H9 (cell line): ENCODE measurements at regions not wholly inside any gene's neighbourhood (a gene's known extent, or its start where the extent isn't known, plus 50 kb on each side); places are given as distances from the start of the nearest gene placed in this dataset.

Experiments
- DNase-seq: peaks from one replicate; pipeline ENCODE4 v3.0.0-alpha.2; 2017
- H2AFZ ChIP-seq: one replicate; pipeline ENCODE4 v1.6.1; 2013; ENCODE audit warnings: mild to moderate bottlenecking, low read length, control low read depth, moderate library complexity
- H2AK5ac ChIP-seq: 2 replicates; pipeline ENCODE4 v1.6.1; 2013; ENCODE audit warnings: low read length, control low read depth, mixed read lengths; ENCODE audit not compliant: insufficient read length
- H2BK120ac ChIP-seq: one replicate; pipeline ENCODE4 v1.6.1; 2013; ENCODE audit warnings: low read depth, mild to moderate bottlenecking, low read length, control low read depth, inconsistent platforms; ENCODE audit not compliant: poor library complexity, severe bottlenecking
- H2BK12ac ChIP-seq: 2 replicates; pipeline ENCODE4 v1.6.1; 2013; ENCODE audit warnings: low read length, control low read depth, mixed read lengths, low read depth; ENCODE audit not compliant: insufficient read length
- H2BK15ac ChIP-seq: 2 replicates; pipeline ENCODE4 v1.6.1; 2013; ENCODE audit warnings: low read depth, low read length, control low read depth
- H2BK20ac ChIP-seq: one replicate; pipeline ENCODE4 v1.6.1; 2013; ENCODE audit warnings: low read depth, mild to moderate bottlenecking, low read length, control low read depth, inconsistent platforms; ENCODE audit not compliant: poor library complexity, severe bottlenecking
- H2BK5ac ChIP-seq: 2 replicates; pipeline ENCODE4 v1.6.1; 2013; ENCODE audit warnings: low read length, control low read depth, mixed read lengths; ENCODE audit not compliant: insufficient read length
- H3K14ac ChIP-seq: 2 replicates; pipeline ENCODE4 v1.6.1; 2013; ENCODE audit warnings: low read length, control low read depth; ENCODE audit not compliant: insufficient read depth
- H3K18ac ChIP-seq: 2 replicates; pipeline ENCODE4 v1.6.1; 2013; ENCODE audit warnings: low read depth, mild to moderate bottlenecking, mixed read lengths, low read length, control low read depth; ENCODE audit not compliant: insufficient read length
- H3K23ac ChIP-seq: 2 replicates; pipeline ENCODE4 v1.6.1; 2013; ENCODE audit warnings: low read length, control low read depth, mixed read lengths, low read depth; ENCODE audit not compliant: insufficient read length
- H3K23me2 ChIP-seq: 2 replicates; pipeline ENCODE4 v1.6.1; 2013; ENCODE audit warnings: low read depth, mild to moderate bottlenecking, mixed read lengths, low read length, control low read depth; ENCODE audit not compliant: insufficient read length, poor library complexity, severe bottlenecking
- H3K27ac ChIP-seq: 2 replicates; pipeline ENCODE4 v1.5.1; 2013; ENCODE audit warnings: low read length, control low read depth, mixed read lengths, low read depth; ENCODE audit not compliant: insufficient read length
- H3K27me3 ChIP-seq: 2 replicates; pipeline ENCODE4 v1.6.1; 2013; ENCODE audit warnings: low read length, control low read depth, inconsistent platforms; ENCODE audit not compliant: insufficient read depth
- H3K4ac ChIP-seq: 2 replicates; pipeline ENCODE4 v1.6.1; 2013; ENCODE audit warnings: low read depth, mild to moderate bottlenecking, control low read depth, inconsistent platforms, low read length, moderate library complexity
- H3K4me1 ChIP-seq: 2 replicates; pipeline ENCODE4 v1.6.1; 2013; ENCODE audit warnings: low read length, control low read depth, inconsistent platforms; ENCODE audit not compliant: insufficient read depth
- H3K4me2 ChIP-seq: 2 replicates; pipeline ENCODE4 v1.6.1; 2013; ENCODE audit warnings: low read length, control low read depth, mixed read lengths; ENCODE audit not compliant: insufficient read length, insufficient read depth
- H3K56ac ChIP-seq: 2 replicates; pipeline ENCODE4 v1.6.1; 2013; ENCODE audit warnings: low read depth, mild to moderate bottlenecking, mixed read lengths, low read length, control low read depth; ENCODE audit not compliant: insufficient read length
- H3K79me1 ChIP-seq: 2 replicates; pipeline ENCODE4 v1.6.1; 2013; ENCODE audit warnings: low read depth, mild to moderate bottlenecking, moderate library complexity, low read length, control low read depth, inconsistent platforms; ENCODE audit not compliant: insufficient read depth, poor library complexity, severe bottlenecking
- H3K79me2 ChIP-seq: 2 replicates; pipeline ENCODE4 v1.6.1; 2013; ENCODE audit warnings: low read length, control low read depth, inconsistent platforms; ENCODE audit not compliant: insufficient read depth
- H3K9ac ChIP-seq: 2 replicates; pipeline ENCODE4 v1.6.1; 2013; ENCODE audit warnings: low read length, control low read depth, mixed read lengths; ENCODE audit not compliant: insufficient read length; ENCODE audit errors: extremely low read depth
- H3K9me3 ChIP-seq: one replicate; pipeline ENCODE4 v1.6.1; 2013; ENCODE audit warnings: low read depth, low read length, inconsistent platforms; ENCODE audit not compliant: control insufficient read depth
- H3T11ph ChIP-seq: one replicate; pipeline ENCODE4 v1.6.1; 2013; ENCODE audit warnings: mild to moderate bottlenecking, low read length, control low read depth, inconsistent platforms
- H4K20me1 ChIP-seq: one replicate; pipeline ENCODE4 v1.6.1; 2013; ENCODE audit not compliant: control insufficient read depth, insufficient read length, insufficient read depth
- H4K5ac ChIP-seq: 2 replicates; pipeline ENCODE4 v1.6.1; 2013; ENCODE audit warnings: low read depth, mild to moderate bottlenecking, mixed read lengths, low read length, control low read depth; ENCODE audit not compliant: insufficient read length
- H4K8ac ChIP-seq: replicated peaks from 2 replicates; pipeline ENCODE4 v1.6.1; 2013; ENCODE audit warnings: low read length, control low read depth, mixed read lengths, low read depth; ENCODE audit not compliant: insufficient read length
- H4K91ac ChIP-seq: 2 replicates; pipeline ENCODE4 v1.6.1; 2013; ENCODE audit warnings: low read depth, mild to moderate bottlenecking, moderate library complexity, mixed read lengths, low read length, control low read depth; ENCODE audit not compliant: insufficient read length
- H3K27ac Mint-ChIP-seq, 3 experiments: 2 replicates in 2 of 3; 3 replicates in 1 of 3; pipeline ENCODE4 v1.8.0; 2020 to 2021; ENCODE audit warnings: mixed read lengths in 3 of 3, mild to moderate bottlenecking in 1 of 3, moderate library complexity in 1 of 3
- H3K27me3 Mint-ChIP-seq: 2 replicates; pipeline ENCODE4 v1.8.0; 2021; ENCODE audit warnings: low read depth, mild to moderate bottlenecking, moderate library complexity, mixed read lengths
- H3K36me3 Mint-ChIP-seq, 3 experiments: 2 replicates in 2 of 3; 3 replicates in 1 of 3; pipeline ENCODE4 v1.8.0; 2020 to 2021; ENCODE audit warnings: low read depth in 3 of 3, mixed read lengths in 3 of 3; ENCODE audit not compliant: insufficient read depth in 1 of 3
- H3K4me1 Mint-ChIP-seq, 2 experiments: 2 replicates each; pipeline ENCODE4 v1.8.0; 2020; ENCODE audit warnings: mixed read lengths in 2 of 2
- H3K4me3 Mint-ChIP-seq, 2 experiments: 2 replicates in 1 of 2; 3 replicates in 1 of 2; pipeline ENCODE4 v1.8.0; 2020 to 2021; ENCODE audit warnings: mild to moderate bottlenecking in 2 of 2, mixed read lengths in 2 of 2, moderate library complexity in 1 of 2
- H3K9me3 Mint-ChIP-seq, 2 experiments: 2 replicates in 1 of 2; 3 replicates in 1 of 2; pipeline ENCODE4 v1.8.0; 2020; ENCODE audit warnings: mild to moderate bottlenecking in 2 of 2, mixed read lengths in 2 of 2, moderate library complexity in 1 of 2
- CTCF ChIP-seq: fragments of 200-600 bp; sonication (generic); conservative IDR thresholded peaks from 3 replicates; pipeline ENCODE4 v1.8.0; 2021; ENCODE audit warnings: antibody characterized with exemption, mild to moderate bottlenecking
- WGBS: extraction: QIAGEN DNeasy Blood & Tissue Kit; methylation state at CpG from one replicate; pipeline ENCODE4 v1.1.7; 2013; ENCODE audit warnings: missing lambda C conversion rate, low lambda C conversion rate, mixed read lengths; ENCODE audit not compliant: insufficient read length; ENCODE audit errors: extremely low coverage; 5-methylcytosine and 5-hydroxymethylcytosine counted together

- Mint-ChIP-seq H3K4me1 (peaks cover 31 to 32% of the 10 kb centered on the region in 2 experiments), H3K36me3 (no peaks in the 10 kb centered on the region), H3K4me3 (no peak overlapping the region), H3K9me3 (no peaks in the 10 kb centered on the region), H3K27ac (no peak overlapping the region), H3K27me3 (peaks cover 2% of the 10 kb centered on the region)
- peaks cover 3% of the 10 kb centered on the region for H4K20me1 ChIP-seq
- H3K18ac ChIP-seq = no peak overlapping the region
- no peak overlapping the region for H3K4ac ChIP-seq
- no peaks in the 10 kb centered on the region for H3K23me2 ChIP-seq
- H3K14ac ChIP-seq = no peak overlapping the region
- H4K8ac ChIP-seq = no peak overlapping the region
- no peaks in the 10 kb centered on the region for H3K9me3 ChIP-seq
- DNase-seq = no peak
- no peak overlapping the region for H4K91ac ChIP-seq
- H2BK12ac ChIP-seq = no peak overlapping the region
- no peak overlapping the region for H2AK5ac ChIP-seq
- H3T11ph ChIP-seq = no peak overlapping the region
- TF ChIP-seq CTCF = no peak
- no peak overlapping the region for H2AFZ ChIP-seq
- WGBS = no CpG with 5 or more reads among the region's 2 CpGs
- H3K79me1 ChIP-seq = no peaks in the 10 kb centered on the region
- no peak overlapping the region for H3K56ac ChIP-seq
- no peak overlapping the region for H2BK5ac ChIP-seq
- H4K5ac ChIP-seq = no peak overlapping the region
- no peak overlapping the region for H2BK120ac ChIP-seq
- H3K27me3 ChIP-seq = no peaks in the 10 kb centered on the region
- no peak overlapping the region for H3K4me2 ChIP-seq
- H3K4me1 ChIP-seq = no peaks in the 10 kb centered on the region; the same call in 1 of the 2 replicates
- no peaks in the 10 kb centered on the region for H3K79me2 ChIP-seq
- no peak overlapping the region for H2BK15ac ChIP-seq
- H3K27ac ChIP-seq = no peak overlapping the region
- no peak overlapping the region for H2BK20ac ChIP-seq
- H3K23ac ChIP-seq = no peak overlapping the region
- no peak overlapping the region for H3K9ac ChIP-seq
These were observed 89.2 kb downstream of the CD164 start for GRCh38 chr6:109292983-109293586.
